HCT116 (cell line): ENCODE measurements at regions not wholly inside any gene's neighbourhood (a gene's known extent, or its start where the extent isn't known, plus 50 kb on each side); places are given as distances from the start of the nearest gene placed in this dataset.

ENCODE experiments used
- ATAC-seq: fragments of 200-7000 bp; cut with Tn5 transposase; 2 replicates; pipeline ENCODE4 v1.9.1; 2020; ENCODE audit warnings: mild to moderate bottlenecking, moderate library complexity
- BruUV-seq: library from RNA; stranded (reverse); fragments of 400-500 nt; replicated peaks from 2 replicates; lab custom pipeline; 2021; lab: Mats Ljungman, UMichigan
- CTCF ChIA-PET: fragments of 300-600 bp; sonication (Branson Sonifier 250); formaldehyde crosslinking; loops from one replicate; lab custom pipeline; 2021; ENCODE audit warnings: antibody characterized with exemption; lab: Charles Lee
- POLR2A ChIA-PET: fragments of 300-600, 350-600 bp; sonication (Branson Sonifier 250); formaldehyde crosslinking; loops from one replicate; lab custom pipeline; 2021; ENCODE audit warnings: antibody characterized with exemption; lab: Charles Lee
- RAD21 ChIA-PET, 2 experiments: fragments of 300-600 bp; sonication (Branson Sonifier 250); formaldehyde crosslinking; loops; one replicate each; lab custom pipeline; 2023; ENCODE audit warnings: low total read pairs in 2 of 2; ENCODE audit not compliant: uncharacterized antibody in 2 of 2, unreplicated experiment in 2 of 2, low non-redundant PET in 1 of 2; lab: Charles Lee
- DNase-seq: peaks from one replicate; pipeline ENCODE4 v3.0.0-alpha.2; 2010; ENCODE audit warnings: low read depth, low spot score
- H2AFZ ChIP-seq: fragments of 200-600 bp; shearing (Covaris generic), sonication (generic); 2 replicates; pipeline ENCODE4 v1.6.1; 2017; ENCODE audit warnings: low read depth, mixed run types, mixed read lengths, antibody characterized with exemption, low read length; ENCODE audit not compliant: poor library complexity, severe bottlenecking
- H3K27ac ChIP-seq: 2 replicates; pipeline ENCODE4 v1.5.1; 2012; ENCODE audit warnings: low read depth, low read length
- H3K27me3 ChIP-seq: fragments of 200-600 bp; sonication (generic); 2 replicates; pipeline ENCODE4 v1.6.1; 2016; ENCODE audit warnings: mixed run types, low read length, mixed read lengths; ENCODE audit not compliant: insufficient read depth
- H3K36me3 ChIP-seq, 2 experiments: fragments of 200-500 bp in 1 of 2; fragments of 200-600 bp in 1 of 2; sonication (Bioruptor generic) in 1 of 2; sonication (generic) in 1 of 2; 2 replicates each; pipeline versions ENCODE4 v1.5.1 to v1.6.1; 2014 to 2016; ENCODE audit warnings: low read length in 2 of 2, inconsistent platforms in 1 of 2, mixed read lengths in 1 of 2, mixed run types in 1 of 2; ENCODE audit not compliant: insufficient read depth in 2 of 2, control insufficient read depth in 1 of 2
- H3K4me1 ChIP-seq, 2 experiments: fragments of 200-600 bp in 1 of 2; sonication (generic) in 1 of 2; 2 replicates each; pipeline versions ENCODE4 v1.5.1 to v1.6.1; 2012 to 2017; ENCODE audit warnings: low read length in 2 of 2, inconsistent platforms in 1 of 2, mild to moderate bottlenecking in 1 of 2, mixed read lengths in 1 of 2, mixed run types in 1 of 2, moderate library complexity in 1 of 2; ENCODE audit not compliant: insufficient read depth in 2 of 2, control insufficient read depth in 1 of 2
- H3K4me2 ChIP-seq: fragments of 200-600 bp; sonication (generic); 2 replicates; pipeline ENCODE4 v1.6.1; 2017; ENCODE audit warnings: mixed run types, low read length, mixed read lengths
- H3K4me3 ChIP-seq, 2 experiments: fragments of 200-600 bp in 1 of 2; sonication (generic) in 1 of 2; replicated peaks in 1 of 2; 2 replicates each; pipeline ENCODE4 v1.5.1; 2011 to 2016; ENCODE audit warnings: low read length in 2 of 2, control low read depth in 1 of 2, low read depth in 1 of 2, mild to moderate bottlenecking in 1 of 2, mixed read lengths in 1 of 2, mixed run types in 1 of 2
- H3K79me2 ChIP-seq: fragments of 200-600 bp; sonication (generic); 2 replicates; pipeline ENCODE4 v1.6.1; 2017; ENCODE audit warnings: mild to moderate bottlenecking, mixed run types, low read length, moderate library complexity, mixed read lengths; ENCODE audit not compliant: insufficient read depth
- H3K9ac ChIP-seq: fragments of 200-600 bp; sonication (generic); 2 replicates; pipeline ENCODE4 v1.6.1; 2016; ENCODE audit warnings: low read length, mixed read lengths
- H3K9me2 ChIP-seq: fragments of 200-600 bp; sonication (generic), shearing (Covaris generic); 2 replicates; pipeline ENCODE4 v1.6.1; 2017; ENCODE audit warnings: mixed run types, mild to moderate bottlenecking, moderate library complexity; ENCODE audit not compliant: insufficient read depth
- H3K9me3 ChIP-seq, 2 experiments: fragments of 200-500 bp in 1 of 2; fragments of 200-600 bp in 1 of 2; sonication (Bioruptor generic) in 1 of 2; sonication (generic) in 1 of 2; 2 replicates each; pipeline ENCODE4 v1.6.1; 2014 to 2017; ENCODE audit warnings: low read length in 2 of 2, mixed read lengths in 2 of 2, inconsistent platforms in 1 of 2, low read depth in 1 of 2, mild to moderate bottlenecking in 1 of 2, mixed run types in 1 of 2, moderate library complexity in 1 of 2; ENCODE audit not compliant: control insufficient read depth in 1 of 2, insufficient read depth in 1 of 2
- H4K20me1 ChIP-seq: fragments of 200-600 bp; sonication (generic), shearing (Covaris generic); 2 replicates; pipeline ENCODE4 v1.6.1; 2017; ENCODE audit warnings: mixed run types, mild to moderate bottlenecking, moderate library complexity; ENCODE audit not compliant: insufficient read depth
- ATF3 ChIP-seq: IDR thresholded peaks from 2 replicates; pipeline ENCODE4 v1.6.1; 2012
- CBX3 ChIP-seq: IDR thresholded peaks from 2 replicates; pipeline ENCODE4 v1.6.1; 2012; ENCODE audit warnings: low read depth
- CEBPB ChIP-seq: IDR thresholded peaks from 2 replicates; pipeline ENCODE4 v1.6.1; 2012; ENCODE audit warnings: low read depth
- EGR1 ChIP-seq: IDR thresholded peaks from 2 replicates; pipeline ENCODE4 v1.6.1; 2012; ENCODE audit warnings: low read depth
- ELF1 ChIP-seq: IDR thresholded peaks from 2 replicates; pipeline ENCODE4 v1.6.1; 2012; ENCODE audit warnings: low read depth, borderline replicate concordance
- EZH2 ChIP-seq: fragments of 200-600 bp; sonication (generic); IDR thresholded peaks from 2 replicates; pipeline ENCODE4 v1.6.1; 2017; ENCODE audit warnings: antibody characterized with exemption, mixed run types
- FOSL1 ChIP-seq: IDR thresholded peaks from 2 replicates; pipeline ENCODE4 v1.6.1; 2012; ENCODE audit warnings: low read depth
- JUND ChIP-seq: IDR thresholded peaks from 2 replicates; pipeline ENCODE4 v1.6.1; 2012
- MAX ChIP-seq: IDR thresholded peaks from 2 replicates; pipeline ENCODE4 v1.6.1; 2012
- POLR2A ChIP-seq: IDR thresholded peaks from 2 replicates; pipeline ENCODE4 v1.7.0; 2011; ENCODE audit warnings: borderline replicate concordance; ENCODE audit not compliant: insufficient read depth, insufficient read length; ENCODE audit errors: extremely low read depth
- RAD21 ChIP-seq: IDR thresholded peaks from 2 replicates; pipeline ENCODE4 v1.6.1; 2012; ENCODE audit warnings: low read depth, mild to moderate bottlenecking
- REST ChIP-seq: IDR thresholded peaks from 2 replicates; pipeline ENCODE4 v1.6.1; 2012; ENCODE audit warnings: low read depth
- SP1 ChIP-seq: IDR thresholded peaks from 2 replicates; pipeline ENCODE4 v1.6.1; 2012; ENCODE audit warnings: low read depth
- SRF ChIP-seq: IDR thresholded peaks from 2 replicates; pipeline ENCODE4 v1.6.1; 2012; ENCODE audit warnings: low read depth
- TCF7L2 ChIP-seq: IDR thresholded peaks from 2 replicates; pipeline ENCODE4 v1.7.0; 2011; ENCODE audit warnings: borderline replicate concordance, inconsistent platforms; ENCODE audit not compliant: insufficient read depth, insufficient read length; ENCODE audit errors: extremely low read depth
- ZFX ChIP-seq: fragments of 450-650 bp; IDR thresholded peaks from 2 replicates; pipeline ENCODE4 v1.6.1; 2017
- ZNF274 ChIP-seq: fragments of 200-500 bp; sonication (Bioruptor generic); IDR thresholded peaks from 2 replicates; pipeline ENCODE4 v1.6.1; 2014; ENCODE audit warnings: mild to moderate bottlenecking, low read depth, low read length, inconsistent platforms
- intact Hi-C: fragments of 100-400 bp; cut with micrococcal nuclease; formaldehyde crosslinking; loops from 2 replicates; pipeline ENCODE4 v1.10.0; 2022

- intact Hi-C loops = no loop called here
- no peak for TF ChIP-seq RAD21
- TF ChIP-seq ELF1 = no peak
- TF ChIP-seq SP1 = no peak
- TF ChIP-seq CEBPB = no peak
- no peak for TF ChIP-seq FOSL1
- no peak for TF ChIP-seq ZFX
- TF ChIP-seq MAX = no peak
- TF ChIP-seq POLR2A = no peak
- no peak for TF ChIP-seq ATF3
- TF ChIP-seq ZNF274 = no peak
- TF ChIP-seq EZH2 = no peak
- TF ChIP-seq CBX3 = no peak
- no peak for TF ChIP-seq JUND
- no peak for TF ChIP-seq EGR1
- no peak for TF ChIP-seq TCF7L2
- no peak for TF ChIP-seq REST
- no peak for TF ChIP-seq SRF
- no peaks in the 10 kb centered on the region for H3K9me2 ChIP-seq
- H3K4me3 ChIP-seq = no peak overlapping the region
- no peak overlapping the region for H2AFZ ChIP-seq
- no peaks in the 10 kb centered on the region for H3K27me3 ChIP-seq
- ATAC-seq (no peak), DNase-seq (no peak)
- no peak overlapping the region for H3K4me2 ChIP-seq
- ChIA-PET CTCF (interaction anchor here (0.6 kb wide), 1 partner anchor 172 kb away, joined by 3 read pairs; no protein-coding TSS in a partner anchor), RAD21 (no interaction called here), POLR2A (no interaction called here)
- no peaks in the 10 kb centered on the region for H4K20me1 ChIP-seq
- no peak overlapping the region for H3K9ac ChIP-seq
- H3K36me3 ChIP-seq = no peaks in the 10 kb centered on the region
- H3K9me3 ChIP-seq = no peaks in the 10 kb centered on the region
- no peaks in the 10 kb centered on the region for H3K79me2 ChIP-seq
- no TSS peak for BruUV-seq
- H3K27ac ChIP-seq = no peak overlapping the region
- no peaks in the 10 kb centered on the region for H3K4me1 ChIP-seq
Observed at GRCh38 chr4:128363966-128364365, 76.4 kb upstream of the PGRMC2 start.
